Esophagus muscularis mucosa (tissue), 4 donors: ENCODE measurements at regions not wholly inside any gene's neighbourhood (a gene's known extent, or its start where the extent isn't known, plus 50 kb on each side); places are given as distances from the start of the nearest gene placed in this dataset.

ENCODE experiments used
- EP300 ChIP-seq: sonication (generic); formaldehyde crosslinking; IDR thresholded peaks from one replicate; pipeline ENCODE4 v1.6.1; 2017; ENCODE audit warnings: antibody characterized with exemption
- POLR2A ChIP-seq: fragments of 450-650 bp; IDR thresholded peaks from one replicate; pipeline ENCODE4 v1.6.1; 2017; ENCODE audit warnings: antibody characterized with exemption, moderate library complexity, mild to moderate bottlenecking, low read depth
- POLR2AphosphoS5 ChIP-seq, 2 donors: sonication (generic); formaldehyde crosslinking; IDR thresholded peaks; one replicate each; pipeline ENCODE4 v1.6.1; 2017; ENCODE audit warnings: antibody characterized with exemption in 2 of 2
- TF ChIP-seq, protein P1 (sequence below), 3 experiments: fragments of 200-600 bp in 2 of 3; fragments of 450-650 bp in 1 of 3; sonication (generic) in 2 of 3; IDR thresholded peaks; one replicate each; pipeline ENCODE4 v1.5.1; 2017 to 2019; ENCODE audit warnings: antibody characterized with exemption in 3 of 3, mild to moderate bottlenecking in 2 of 3, moderate library complexity in 1 of 3

DNA sequence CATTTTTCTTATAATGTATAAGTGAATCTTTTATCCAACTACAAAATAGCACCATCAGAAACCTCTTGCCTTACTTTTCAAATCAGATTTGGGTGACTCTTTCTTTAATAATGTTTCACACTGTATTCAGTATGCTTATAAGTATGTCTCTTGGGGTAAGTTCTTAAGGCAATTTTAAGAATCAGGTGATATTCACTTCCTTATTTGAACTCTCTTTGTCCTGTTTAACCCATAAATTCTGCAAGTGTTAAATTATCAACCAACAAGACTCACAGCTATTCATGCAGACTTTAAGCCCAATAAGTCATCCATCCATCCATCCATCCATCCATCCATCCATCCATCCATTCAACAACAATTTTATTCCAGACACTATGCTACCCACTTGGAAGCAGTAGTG lies 142.7 kb upstream of the FBXL17 start:
- TF ChIP-seq, protein P1, sequence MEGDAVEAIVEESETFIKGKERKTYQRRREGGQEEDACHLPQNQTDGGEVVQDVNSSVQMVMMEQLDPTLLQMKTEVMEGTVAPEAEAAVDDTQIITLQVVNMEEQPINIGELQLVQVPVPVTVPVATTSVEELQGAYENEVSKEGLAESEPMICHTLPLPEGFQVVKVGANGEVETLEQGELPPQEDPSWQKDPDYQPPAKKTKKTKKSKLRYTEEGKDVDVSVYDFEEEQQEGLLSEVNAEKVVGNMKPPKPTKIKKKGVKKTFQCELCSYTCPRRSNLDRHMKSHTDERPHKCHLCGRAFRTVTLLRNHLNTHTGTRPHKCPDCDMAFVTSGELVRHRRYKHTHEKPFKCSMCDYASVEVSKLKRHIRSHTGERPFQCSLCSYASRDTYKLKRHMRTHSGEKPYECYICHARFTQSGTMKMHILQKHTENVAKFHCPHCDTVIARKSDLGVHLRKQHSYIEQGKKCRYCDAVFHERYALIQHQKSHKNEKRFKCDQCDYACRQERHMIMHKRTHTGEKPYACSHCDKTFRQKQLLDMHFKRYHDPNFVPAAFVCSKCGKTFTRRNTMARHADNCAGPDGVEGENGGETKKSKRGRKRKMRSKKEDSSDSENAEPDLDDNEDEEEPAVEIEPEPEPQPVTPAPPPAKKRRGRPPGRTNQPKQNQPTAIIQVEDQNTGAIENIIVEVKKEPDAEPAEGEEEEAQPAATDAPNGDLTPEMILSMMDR (IDR thresholded peaks at IDR 0.05) = no peak
- TF ChIP-seq EP300 (no peak), POLR2AphosphoS5 (IDR thresholded peaks at IDR 0.05) (no peak), POLR2A (no peak)
